ENCODE measurements at regions not wholly inside any gene's neighbourhood (a gene's known extent, or its start where the extent isn't known, plus 50 kb on each side); places are given as distances from the start of the nearest gene placed in this dataset.

- Histone ChIP-seq H3K27ac (ENCODE audit: low read depth in 1 of 2, low read length in 2 of 2) (no peak overlapping the region), H3K9me3 (ENCODE audit: control insufficient read depth in 1 of 2, insufficient read depth in 1 of 2, low read length in 2 of 2) (no peaks in the 10 kb centered on the region), H3K36me3 (ENCODE audit: insufficient read depth, low read length) (no peaks in the 10 kb centered on the region), H3K27me3 (ENCODE audit: control insufficient read depth in 1 of 2, insufficient read depth in 2 of 2, low read length in 2 of 2) (no peaks in the 10 kb centered on the region), H3K4me3 (ENCODE audit: low read length) (no peak overlapping the region), H3K4me1 (ENCODE audit: insufficient read depth, low read length) (no peaks in the 10 kb centered on the region)
- intact Hi-C loops (cut with DNase I, micrococcal nuclease) = no loop called here
- ChIA-PET CTCF (no interaction called here), POLR2A (no interaction called here)
- H3K4me3 Mint-ChIP-seq = no peak overlapping the region
- peaks cover 6% of the 10 kb centered on the region for H3K9me3 Mint-ChIP-seq
- no peak for ATAC-seq (ENCODE audit: poor library complexity)
- no peak for DNase-seq
- no peak for TF ChIP-seq CTCF (IDR thresholded peaks at IDR 0.05)
- H3K4me1 Mint-ChIP-seq (ENCODE audit: low read depth) = no peaks in the 10 kb centered on the region
- no peaks in the 10 kb centered on the region for H3K27me3 Mint-ChIP-seq
- H3K36me3 Mint-ChIP-seq (ENCODE audit: low read depth) = no peaks in the 10 kb centered on the region
- H3K27ac Mint-ChIP-seq = no peak overlapping the region
Measured at GRCh38 chr7:145411066-145411465, 575.2 kb upstream of the TPK1 start.

GRCh38 chr7:145398758-145399157 is 562.9 kb upstream of the TPK1 start:
- intact Hi-C loops (cut with DNase I, micrococcal nuclease) = no loop called here
- Histone ChIP-seq H3K27ac (ENCODE audit: low read depth in 1 of 2, low read length in 2 of 2) (no peak overlapping the region), H3K27me3 (ENCODE audit: control insufficient read depth in 1 of 2, insufficient read depth in 2 of 2, low read length in 2 of 2) (no peaks in the 10 kb centered on the region), H3K4me3 (ENCODE audit: low read length) (no peak overlapping the region), H3K4me1 (ENCODE audit: insufficient read depth, low read length) (no peaks in the 10 kb centered on the region), H3K36me3 (ENCODE audit: insufficient read depth, low read length) (no peaks in the 10 kb centered on the region), H3K9me3 (ENCODE audit: control insufficient read depth in 1 of 2, insufficient read depth in 1 of 2, low read length in 2 of 2) (peaks cover 6 to 13% of the 10 kb centered on the region in 2 experiments)
- ChIA-PET CTCF (no interaction called here), POLR2A (no interaction called here)
- Mint-ChIP-seq H3K36me3 (ENCODE audit: low read depth) (no peaks in the 10 kb centered on the region), H3K4me3 (no peak overlapping the region), H3K27ac (no peak overlapping the region), H3K27me3 (no peaks in the 10 kb centered on the region), H3K9me3 (peaks cover 8% of the 10 kb centered on the region), H3K4me1 (ENCODE audit: low read depth) (no peaks in the 10 kb centered on the region)
- no peak for DNase-seq
- ATAC-seq (ENCODE audit: poor library complexity) = no peak
- no peak for TF ChIP-seq CTCF (IDR thresholded peaks at IDR 0.05)

- Mint-ChIP-seq H3K27ac (no peak overlapping the region), H3K36me3 (ENCODE audit: low read depth) (no peaks in the 10 kb centered on the region), H3K4me1 (ENCODE audit: low read depth) (no peaks in the 10 kb centered on the region), H3K27me3 (no peaks in the 10 kb centered on the region), H3K9me3 (peaks cover 7% of the 10 kb centered on the region), H3K4me3 (no peak overlapping the region)
- CTCF ChIA-PET = no interaction called here
- H3K36me3 ChIP-seq (ENCODE audit: insufficient read depth, low read length) = no peaks in the 10 kb centered on the region
- no peak for ATAC-seq (ENCODE audit: poor library complexity)
- H3K4me3 ChIP-seq (ENCODE audit: low read length) = no peak overlapping the region
- DNase-seq = no peak
- intact Hi-C loops (cut with DNase I, micrococcal nuclease) = no loop called here
- H3K4me1 ChIP-seq (ENCODE audit: insufficient read depth, low read length) = no peaks in the 10 kb centered on the region
- H3K9me3 ChIP-seq (ENCODE audit: control insufficient read depth in 1 of 2, insufficient read depth in 1 of 2, low read length in 2 of 2) = peaks cover 0 to 4% of the 10 kb centered on the region in 2 experiments
- POLR2A ChIA-PET = no interaction called here
- no peaks in the 10 kb centered on the region for H3K27me3 ChIP-seq (ENCODE audit: control insufficient read depth in 1 of 2, insufficient read depth in 2 of 2, low read length in 2 of 2)
- no peak overlapping the region for H3K27ac ChIP-seq (ENCODE audit: low read depth in 1 of 2, low read length in 2 of 2)
- TF ChIP-seq CTCF (IDR thresholded peaks at IDR 0.05) = no peak
Measured at GRCh38 chr7:145394126-145394525, 558.3 kb upstream of the TPK1 start.
